ENCODE measurements at regions not wholly inside any gene's neighbourhood (a gene's known extent, or its start where the extent isn't known, plus 50 kb on each side); places are given as distances from the start of the nearest gene placed in this dataset.

DNA sequence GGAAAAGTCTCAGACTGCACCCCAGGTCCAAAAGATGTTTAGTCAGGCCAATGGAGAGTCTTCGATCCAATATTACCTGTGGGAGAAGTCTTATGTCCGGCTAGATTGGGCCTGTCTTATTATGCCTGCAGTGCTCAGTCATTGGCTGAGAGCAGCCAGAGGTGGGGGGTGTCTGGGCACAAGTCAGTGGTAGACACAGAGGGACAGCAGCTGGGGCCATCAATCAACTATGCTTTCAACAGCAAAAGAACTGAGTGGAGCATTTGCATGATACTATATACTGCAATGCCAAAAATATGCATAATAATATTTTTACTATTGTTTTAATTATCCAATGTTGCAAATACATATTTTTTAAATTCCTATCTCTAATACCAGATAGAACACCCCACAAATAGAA is 298.6 kb upstream of the CDH20 start:
- TF ChIP-seq, protein P1, sequence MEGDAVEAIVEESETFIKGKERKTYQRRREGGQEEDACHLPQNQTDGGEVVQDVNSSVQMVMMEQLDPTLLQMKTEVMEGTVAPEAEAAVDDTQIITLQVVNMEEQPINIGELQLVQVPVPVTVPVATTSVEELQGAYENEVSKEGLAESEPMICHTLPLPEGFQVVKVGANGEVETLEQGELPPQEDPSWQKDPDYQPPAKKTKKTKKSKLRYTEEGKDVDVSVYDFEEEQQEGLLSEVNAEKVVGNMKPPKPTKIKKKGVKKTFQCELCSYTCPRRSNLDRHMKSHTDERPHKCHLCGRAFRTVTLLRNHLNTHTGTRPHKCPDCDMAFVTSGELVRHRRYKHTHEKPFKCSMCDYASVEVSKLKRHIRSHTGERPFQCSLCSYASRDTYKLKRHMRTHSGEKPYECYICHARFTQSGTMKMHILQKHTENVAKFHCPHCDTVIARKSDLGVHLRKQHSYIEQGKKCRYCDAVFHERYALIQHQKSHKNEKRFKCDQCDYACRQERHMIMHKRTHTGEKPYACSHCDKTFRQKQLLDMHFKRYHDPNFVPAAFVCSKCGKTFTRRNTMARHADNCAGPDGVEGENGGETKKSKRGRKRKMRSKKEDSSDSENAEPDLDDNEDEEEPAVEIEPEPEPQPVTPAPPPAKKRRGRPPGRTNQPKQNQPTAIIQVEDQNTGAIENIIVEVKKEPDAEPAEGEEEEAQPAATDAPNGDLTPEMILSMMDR (IDR thresholded peaks at IDR 0.05; ENCODE audit: low read depth, low read length) = no peak
- no peak for TF ChIP-seq MAX (IDR thresholded peaks at IDR 0.05; ENCODE audit: low read depth, low read length)

Measured in NB4 (cell line).